Glomerular visceral epithelial cell (primary cell): ENCODE measurements at regions not wholly inside any gene's neighbourhood (a gene's known extent, or its start where the extent isn't known, plus 50 kb on each side); places are given as distances from the start of the nearest gene placed in this dataset.
A peak's percentile ranks its signal among the peaks of the same experiment; 100 is the strongest.
"Not testable (repeated sequence)": the region's sequence is repeated elsewhere in the genome, so short reads cannot be mapped to it uniquely, and the experiment has no call there.

Experiments used
- DNase-seq: peaks from one replicate; pipeline ENCODE4 v3.0.0-alpha.2; 2016; ENCODE audit errors: extremely low spot score

DNA sequence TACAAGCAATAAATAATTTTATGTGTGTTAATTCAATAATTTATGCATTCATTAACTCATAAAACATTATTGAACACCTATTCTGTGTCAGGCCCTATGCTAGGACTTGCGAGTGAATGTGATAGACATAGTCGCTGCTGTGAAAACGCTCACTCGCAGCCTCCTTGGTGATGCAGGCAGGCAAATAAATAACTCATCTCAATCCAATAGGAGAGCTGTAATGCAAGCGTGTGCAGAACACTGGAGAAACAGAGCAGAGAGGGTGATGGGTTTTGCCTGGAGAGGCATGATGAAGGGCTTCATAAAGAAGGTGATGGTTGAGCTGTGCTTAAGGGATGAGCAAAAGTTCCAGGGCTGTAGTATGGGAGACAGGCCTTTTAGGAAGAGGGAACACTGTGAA, 111.3 kb upstream of the ZNF462 start:
- DNase-seq, result no peak

DNA sequence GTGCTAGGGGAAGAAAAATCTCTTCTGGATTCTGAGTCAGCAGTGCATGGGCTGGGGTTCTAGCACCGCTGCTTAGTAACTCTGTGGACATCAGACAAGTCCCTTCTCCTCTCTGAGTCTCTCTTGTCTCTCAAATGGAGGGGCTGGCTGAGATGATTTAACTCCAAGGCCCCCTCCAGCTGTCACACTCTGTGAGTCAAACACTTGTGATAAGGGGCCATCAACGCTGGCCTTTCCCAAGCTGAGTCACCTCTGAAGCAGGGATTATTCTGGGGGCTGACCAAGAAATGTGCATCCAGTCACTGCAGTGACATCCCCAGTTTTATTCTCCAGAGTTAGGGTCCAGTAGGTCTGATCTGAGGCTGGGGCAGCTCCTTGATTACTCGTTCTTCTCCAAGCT, 110.4 kb upstream of the ZNF462 start:
- DNase-seq, result peak; percentile 20

DNA sequence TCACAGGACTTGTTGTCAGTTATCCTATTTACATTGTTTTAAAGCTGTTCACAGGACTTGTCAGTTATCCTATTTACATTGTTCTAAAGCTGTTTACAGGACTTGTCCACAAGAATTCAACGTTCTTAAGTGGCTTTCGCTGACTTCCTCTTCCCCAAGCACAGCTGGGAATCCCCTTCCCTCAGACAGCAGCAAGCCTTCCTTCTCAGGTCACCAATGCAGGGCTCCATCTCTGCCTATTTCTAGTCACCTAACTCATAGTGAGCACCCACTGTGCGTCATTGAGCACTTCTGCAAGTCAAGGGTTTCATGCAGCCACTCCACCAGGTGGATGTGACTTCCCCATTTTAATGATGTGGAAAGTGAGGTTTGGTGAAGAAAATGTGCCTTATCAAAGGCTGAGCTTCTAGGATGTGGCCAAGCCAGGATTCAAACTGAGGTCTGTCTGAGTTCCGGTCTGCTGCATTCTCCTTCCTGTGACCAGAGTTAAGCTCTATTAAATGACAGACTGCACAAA, 109.8 kb upstream of the ZNF462 start:
- peak; percentile 22 for DNase-seq

DNA sequence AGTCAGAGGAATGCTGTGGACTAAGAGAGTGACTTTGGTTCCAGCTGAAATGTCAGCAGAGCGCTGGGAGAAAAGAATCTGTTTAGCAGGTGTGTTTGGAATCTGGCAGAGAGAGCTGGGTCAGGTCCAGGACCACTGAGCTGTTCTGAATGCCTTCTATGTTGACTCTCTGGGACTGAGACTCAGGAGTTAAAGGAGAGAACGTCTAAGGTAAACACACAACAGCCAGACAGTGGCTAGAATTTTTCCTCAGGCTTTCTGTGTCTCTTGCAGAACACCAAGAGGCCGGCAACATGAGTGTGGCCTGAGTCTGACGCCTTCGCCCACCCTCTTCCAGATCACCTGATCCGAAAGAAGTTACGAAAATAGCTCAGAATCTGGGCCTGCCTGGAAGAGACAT, 107.2 kb upstream of the ZNF462 start:
- no peak for DNase-seq

DNA sequence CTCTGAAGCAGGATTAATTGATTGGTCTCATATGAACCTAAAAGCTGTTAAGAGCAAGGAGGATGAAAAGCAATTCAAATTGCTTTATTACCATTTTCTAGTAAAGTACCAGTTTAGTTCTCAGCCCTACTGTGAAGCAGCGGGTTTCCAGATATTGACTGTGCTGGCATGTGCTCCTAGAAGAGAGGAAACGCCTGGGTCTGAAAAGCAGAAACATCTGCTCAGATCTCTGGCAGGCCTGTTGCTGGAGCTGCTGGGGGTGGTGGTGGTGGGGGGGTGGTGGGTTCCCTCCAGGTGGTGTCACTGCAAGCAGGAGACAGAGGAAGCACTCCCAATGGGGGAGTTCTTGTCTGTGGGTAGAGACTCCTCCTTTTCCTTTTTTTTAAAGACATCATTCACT, 105.5 kb upstream of the ZNF462 start:
- DNase-seq, result no peak

DNA sequence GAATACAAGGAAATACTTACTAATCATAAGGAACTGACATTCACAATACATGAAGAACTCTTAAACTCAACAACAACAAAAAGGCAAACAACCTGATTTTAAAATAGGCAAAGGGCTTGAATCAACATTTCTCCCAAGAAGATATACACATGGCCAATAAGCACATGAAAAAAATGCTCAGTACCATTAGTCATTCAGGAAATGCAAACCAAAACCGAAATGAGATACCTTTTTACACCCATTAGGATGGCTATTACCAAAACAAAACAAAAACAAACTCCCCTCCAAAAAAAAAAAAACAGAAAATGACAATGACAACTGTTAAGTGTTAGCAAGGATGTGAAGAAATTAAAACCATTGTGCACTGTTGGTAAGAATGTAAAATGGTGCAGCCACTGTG, 104.1 kb upstream of the ZNF462 start:
- no peak for DNase-seq

DNA sequence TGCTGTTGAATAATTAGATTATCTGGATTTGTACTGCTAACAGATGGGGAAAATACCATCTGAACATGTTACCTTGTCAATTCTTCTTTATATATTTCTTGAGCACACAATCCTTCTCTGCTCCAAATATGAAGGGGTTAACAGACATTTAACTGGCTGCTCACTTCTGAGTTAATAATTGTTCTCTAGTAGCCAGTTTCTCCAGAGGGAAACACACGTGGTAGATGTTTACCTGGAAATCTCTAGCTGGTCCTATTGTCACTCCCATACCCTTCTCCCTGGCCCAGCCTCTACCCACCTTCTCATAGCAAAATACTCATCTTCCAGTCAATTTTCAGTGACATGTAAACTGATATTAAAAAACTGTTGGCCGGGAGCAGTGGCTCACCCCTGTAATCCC, 101.5 kb upstream of the ZNF462 start:
- DNase-seq, result no peak

DNA sequence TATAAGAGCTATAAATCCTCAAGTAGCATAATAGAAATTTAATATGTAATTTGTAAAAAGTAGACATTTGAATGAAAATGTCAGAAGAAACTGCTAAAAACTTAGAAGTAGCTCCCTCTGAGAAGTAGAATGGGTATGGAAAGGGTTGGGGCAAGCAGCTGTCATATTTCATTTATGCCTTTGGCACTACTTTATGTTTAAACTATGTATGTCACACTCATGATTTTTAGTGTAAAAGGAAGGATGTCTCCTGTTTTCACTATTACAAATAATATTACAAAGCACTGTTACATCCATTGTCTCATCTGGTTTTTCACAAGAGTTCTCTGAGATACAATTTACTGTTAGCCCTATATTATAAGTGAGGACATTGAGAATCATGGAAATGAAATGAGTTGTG, 96.3 kb upstream of the ZNF462 start:
- no peak for DNase-seq

DNA sequence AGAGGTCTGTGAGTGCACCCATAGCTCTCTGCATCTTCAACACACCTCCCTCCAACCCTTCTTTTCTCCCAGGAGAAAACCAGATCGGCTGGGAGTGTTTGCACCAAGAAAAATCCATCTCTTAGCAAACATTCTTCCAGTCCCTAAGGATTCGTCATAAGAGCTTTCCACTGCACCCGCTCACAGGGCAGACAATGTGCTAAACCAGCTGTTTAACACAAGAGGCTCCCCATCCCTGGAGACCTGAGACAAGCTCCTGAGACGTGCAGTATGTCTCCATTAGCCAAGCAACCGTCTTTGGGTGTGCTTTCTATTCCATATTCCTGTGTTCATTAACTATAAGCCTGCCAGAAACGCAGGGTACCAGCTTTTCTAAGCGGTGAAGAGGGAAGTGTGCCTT, 93.6 kb upstream of the ZNF462 start:
- no peak for DNase-seq

DNA sequence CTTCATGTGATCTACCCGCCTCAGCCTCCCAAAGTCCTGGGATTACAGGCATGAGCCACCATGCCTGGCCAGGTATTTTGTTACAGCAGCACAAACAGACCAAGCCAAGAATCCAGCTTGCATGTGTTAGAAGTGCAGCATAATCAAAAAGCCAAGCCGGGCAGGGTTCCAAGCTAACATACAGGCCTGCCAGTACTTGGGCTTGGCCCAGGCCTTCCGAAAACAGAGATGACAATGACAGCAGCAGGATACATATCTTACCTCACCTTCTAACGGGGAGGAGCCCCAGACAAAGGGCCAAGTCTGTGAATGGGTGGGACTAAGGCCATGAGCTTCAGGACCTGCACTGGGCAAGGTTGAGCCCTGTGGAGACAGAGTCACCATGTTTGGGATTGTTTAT, 91.4 kb upstream of the ZNF462 start:
- no peak for DNase-seq

DNA sequence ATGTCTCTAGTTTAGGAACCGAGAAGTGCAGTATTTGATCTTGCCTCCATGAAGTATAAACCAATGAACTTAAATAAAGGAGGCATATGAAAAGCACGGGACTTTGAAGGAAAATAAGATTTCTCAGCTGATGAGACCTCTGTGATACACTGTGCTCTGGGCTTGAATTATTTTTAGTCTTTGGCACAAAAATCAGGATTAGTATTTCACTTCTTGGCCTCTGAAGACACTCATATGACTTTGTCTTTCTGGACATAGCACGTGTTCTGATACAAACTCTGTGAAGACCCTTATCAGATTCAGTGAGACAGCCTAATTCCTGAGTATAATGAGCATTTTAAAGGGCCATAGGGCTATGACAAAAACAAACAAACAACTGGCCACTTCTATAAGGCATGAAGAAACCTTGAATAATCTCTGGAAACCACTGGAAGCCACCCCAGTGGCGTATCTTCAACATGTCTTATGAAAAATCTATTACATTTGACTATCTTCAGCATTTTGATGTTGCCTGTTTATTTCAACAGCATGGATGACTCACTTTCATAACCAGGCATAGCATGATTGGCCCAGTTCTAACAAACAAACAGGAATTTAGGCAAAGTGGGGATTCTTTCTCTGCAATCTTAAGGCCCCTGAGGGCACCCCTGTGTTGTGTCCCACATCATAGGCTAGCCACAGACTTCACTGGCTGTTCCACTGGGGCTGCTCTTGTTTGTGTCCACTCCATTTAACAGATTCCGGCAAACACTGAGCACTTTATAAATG, 90.3 kb upstream of the ZNF462 start:
- DNase-seq, result no peak

DNA sequence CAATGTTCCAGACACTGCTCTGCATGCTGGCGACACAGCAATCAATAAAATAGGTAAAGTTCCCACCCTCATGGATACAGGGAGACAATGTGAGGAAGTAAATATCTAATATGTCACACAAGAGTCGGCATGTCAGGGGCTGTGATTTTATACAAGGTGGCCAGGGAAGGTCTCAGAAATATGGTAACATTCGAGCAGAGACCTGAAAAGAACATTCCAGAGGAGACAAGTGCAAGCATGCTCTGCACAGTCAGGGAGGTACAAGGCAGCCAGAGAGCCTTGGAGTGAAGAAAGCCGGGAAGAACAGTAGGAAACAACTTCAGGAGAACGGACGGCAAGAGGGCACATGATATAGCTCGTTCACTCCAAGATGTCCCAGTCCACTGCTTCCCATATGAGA, 89.2 kb upstream of the ZNF462 start:
- DNase-seq, result no peak

DNA sequence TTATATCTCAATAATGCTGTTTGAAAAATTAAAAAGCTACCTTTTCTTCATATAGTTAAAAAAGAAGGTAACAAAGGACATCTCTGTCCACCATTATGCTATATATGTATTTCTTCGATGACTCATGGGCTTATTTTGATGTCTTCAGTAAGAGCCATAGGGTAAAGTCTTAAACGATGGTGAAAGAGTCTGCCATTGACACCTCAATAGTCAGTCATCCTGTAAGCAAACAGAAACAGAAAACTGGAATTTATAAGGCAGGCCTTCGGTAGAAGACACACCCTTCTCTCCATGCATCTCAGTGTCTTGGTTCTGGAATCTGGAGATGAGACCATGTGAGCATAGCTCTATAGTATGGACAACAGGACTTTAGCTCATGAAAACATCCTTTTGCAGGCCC, 87.0 kb upstream of the ZNF462 start:
- DNase-seq, result no peak

DNA sequence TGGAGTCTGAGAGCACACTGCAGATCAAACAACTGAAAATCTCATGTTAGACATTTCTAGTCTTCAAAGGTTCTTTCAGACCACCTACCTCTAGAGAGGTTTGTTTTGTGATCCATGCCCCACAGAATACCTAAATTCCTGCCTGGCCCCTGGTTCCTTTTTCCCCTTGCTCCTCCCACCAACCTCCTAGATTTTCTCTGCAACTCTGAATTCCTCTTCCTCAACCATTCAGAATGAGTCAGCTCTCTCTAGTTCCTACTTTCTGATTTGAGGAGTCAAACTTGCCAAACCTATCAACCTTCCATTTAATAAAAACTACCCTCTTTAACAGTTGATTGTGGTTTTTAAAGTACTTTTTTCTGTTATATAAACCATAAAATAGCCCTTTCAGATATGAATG, 83.2 kb upstream of the ZNF462 start:
- DNase-seq, result no peak

DNA sequence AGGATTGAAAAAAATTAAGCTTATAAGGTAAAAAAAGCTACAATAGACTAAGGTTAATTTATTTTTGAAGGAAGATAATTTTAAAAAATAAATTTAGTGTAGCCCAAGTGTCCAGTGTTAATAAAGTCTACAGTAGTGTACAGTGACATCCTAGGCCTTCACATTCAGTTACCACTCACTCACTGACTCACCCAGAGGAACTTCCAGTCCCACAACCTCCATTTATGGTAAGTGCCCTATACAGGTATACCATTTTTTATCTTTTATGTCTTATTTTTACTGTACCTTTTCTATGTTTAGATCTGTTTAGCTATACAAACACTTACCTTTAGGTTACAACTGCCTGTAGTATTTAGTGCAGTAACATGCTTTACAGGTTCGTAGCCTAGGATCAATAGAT, 79.8 kb upstream of the ZNF462 start:
- no peak for DNase-seq

DNA sequence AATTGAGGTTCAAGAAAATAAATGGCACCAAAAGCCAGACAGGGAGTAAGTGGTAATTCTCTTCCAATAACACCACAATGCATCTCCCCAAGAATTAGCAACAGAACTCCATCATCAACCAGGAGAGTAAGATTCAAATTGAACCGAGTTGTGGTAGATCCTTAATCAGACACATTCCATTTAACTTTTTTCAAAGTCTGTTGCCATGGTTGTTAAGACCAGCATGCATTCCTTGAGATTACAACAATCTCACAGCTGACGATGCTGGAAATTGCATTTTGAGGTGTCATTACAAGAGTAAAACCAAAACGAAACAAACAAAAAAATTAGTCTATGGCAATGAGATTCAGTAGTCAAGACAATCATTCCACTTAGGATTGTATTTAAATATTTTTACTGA, 78.9 kb upstream of the ZNF462 start:
- DNase-seq, result no peak

DNA sequence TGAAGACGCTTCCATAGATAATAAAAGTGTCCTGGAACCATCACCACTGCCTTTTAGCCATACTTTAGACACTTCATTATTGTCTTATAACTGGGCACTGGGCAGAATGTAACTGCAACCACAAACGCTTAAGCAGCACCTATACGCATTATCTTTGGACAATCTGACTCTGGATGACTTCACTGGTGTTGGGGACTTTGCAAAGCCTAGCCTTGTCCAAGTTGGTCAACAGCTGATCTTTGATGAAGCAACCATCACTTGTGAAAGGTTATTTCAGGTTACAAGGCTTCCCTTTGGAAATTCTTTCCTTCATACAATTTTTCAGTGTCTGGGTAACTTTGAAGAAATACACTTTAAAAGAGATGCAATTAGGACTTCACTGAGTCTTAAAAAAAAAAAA, 77.8 kb upstream of the ZNF462 start:
- DNase-seq, result no peak

DNA sequence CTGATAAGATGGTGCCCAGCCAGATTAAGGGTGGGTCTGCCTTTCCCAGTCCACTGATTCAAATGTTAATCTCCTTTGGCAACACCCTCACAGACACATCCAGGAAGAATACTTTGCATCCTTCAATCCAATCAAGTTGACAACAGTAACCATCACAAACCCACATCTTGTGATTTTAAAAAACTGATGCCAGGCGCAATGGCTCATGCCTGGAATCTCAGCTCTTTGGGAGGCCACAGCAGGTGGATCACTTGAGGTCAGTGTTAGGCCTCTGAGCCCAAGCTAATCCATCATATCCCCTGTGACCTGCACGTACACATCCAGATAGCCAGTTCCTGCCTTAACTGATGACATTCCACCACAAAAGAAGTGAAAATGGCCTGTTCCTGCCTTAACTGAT, 74.9 kb upstream of the ZNF462 start:
- not testable (repeated sequence) for DNase-seq

DNA sequence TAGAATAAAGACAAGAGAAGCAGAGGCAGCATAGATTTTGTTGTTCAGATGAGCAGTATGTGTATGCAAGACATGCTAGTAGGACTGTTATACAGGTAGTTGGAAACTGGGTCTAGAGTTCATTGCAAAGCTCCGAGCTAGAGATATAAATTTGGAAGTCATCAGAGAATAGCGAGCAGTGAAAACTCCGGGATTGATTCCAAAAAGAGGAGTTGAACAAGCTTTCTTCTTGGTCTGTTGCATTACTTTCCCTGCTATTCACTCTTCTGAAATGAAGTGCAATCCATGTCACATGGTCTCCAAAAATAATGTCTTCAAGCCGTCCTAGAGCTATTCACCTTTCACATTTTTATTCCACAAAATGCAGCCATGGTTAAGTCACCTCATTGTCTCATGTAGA, 67.9 kb upstream of the ZNF462 start:
- no peak for DNase-seq

DNA sequence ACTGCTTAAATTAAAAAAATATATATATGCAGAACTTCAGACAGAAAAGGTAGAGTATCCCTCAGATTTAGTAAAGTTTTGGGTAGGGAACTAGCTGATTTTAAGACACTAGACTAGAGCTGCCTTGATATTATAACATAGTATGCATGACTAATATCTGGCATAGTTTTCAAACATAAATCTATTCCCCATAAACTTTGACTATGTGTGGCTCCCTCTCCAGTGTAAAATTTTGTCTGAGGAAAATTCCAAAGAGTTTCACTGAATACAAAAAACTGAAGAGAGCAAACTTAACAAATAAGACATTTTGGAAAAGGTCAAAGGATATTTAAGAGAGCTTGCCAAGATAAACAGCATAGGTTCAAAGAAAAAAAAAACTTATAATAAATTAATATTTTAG, 66.2 kb upstream of the ZNF462 start:
- DNase-seq, result no peak

DNA sequence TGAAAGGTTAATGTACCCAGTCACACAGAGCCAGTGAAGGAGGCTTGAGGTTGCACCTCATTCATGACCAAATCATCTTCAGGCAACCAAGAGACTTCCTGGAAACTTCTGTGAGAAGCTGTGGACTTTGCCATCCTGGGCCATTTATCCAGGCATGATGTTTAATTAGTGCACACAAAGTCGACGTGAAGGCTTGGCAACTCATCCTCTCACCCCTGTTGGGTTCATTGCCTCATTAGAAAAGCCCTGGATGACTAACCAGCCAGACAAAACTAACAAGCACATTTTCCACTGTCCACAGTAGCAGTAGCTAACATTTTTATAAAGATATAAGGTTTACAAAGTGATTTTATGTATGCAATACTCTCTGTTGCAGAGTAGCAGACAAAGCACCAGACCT, 65.7 kb upstream of the ZNF462 start:
- DNase-seq, result peak; percentile 53

DNA sequence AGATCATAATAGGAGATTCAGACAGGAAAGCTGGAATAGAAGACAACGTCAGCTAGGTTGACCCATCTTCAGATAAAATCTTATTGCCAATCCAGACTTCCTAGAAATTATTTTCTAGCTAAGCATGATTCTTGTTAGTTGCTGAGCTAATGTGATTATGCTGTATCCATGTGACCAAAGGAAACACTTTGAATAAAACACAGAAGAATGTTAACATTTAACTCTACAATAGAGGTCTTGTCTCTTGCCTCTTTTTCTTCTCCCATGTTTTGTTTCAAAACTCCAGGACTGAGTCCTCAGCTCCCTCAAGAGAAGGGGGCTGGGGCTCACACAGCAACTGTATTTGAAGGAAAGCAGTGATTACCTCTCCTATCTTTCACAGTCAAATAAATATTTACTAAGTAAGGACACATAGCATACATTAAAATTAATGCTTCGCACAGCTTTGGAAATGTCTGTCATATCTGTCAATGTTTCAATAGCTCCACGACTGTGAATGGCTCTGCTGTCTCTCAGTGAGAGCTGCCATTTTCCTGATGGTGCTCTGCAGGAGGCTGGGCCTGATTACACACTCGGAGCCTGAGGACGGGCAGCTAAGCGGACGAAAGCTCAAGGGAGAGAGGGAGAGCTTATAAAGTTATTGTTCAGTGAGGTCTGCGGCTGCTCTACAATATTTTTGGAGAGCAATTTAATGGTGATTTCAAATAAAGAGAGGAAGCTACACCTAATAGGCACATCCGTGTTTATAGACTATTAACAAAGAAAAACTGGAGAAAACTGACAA, 64.8 kb upstream of the ZNF462 start:
- no peak for DNase-seq

DNA sequence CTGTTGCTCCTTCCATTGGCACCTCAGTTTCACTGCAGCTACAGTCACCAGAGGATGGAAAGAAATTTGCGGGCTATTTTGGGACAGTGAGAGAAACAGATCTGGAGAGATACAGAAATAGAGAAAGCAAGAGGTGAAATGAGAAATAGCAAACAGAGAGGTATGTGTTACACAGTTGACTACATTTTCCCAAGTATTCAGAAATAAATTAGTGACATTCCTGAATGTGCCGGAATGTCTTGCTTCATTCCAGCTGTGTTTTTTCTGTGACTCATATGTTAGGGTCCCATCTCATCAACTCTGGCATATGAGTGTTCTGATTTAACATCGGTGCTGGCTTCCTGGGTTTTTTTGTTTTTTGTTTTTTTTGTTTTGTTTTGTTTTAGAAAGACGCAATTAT, 63.8 kb upstream of the ZNF462 start:
- DNase-seq, result peak; percentile 86
